HepG2 (cell line): ENCODE measurements at regions not wholly inside any gene's neighbourhood (a gene's known extent, or its start where the extent isn't known, plus 50 kb on each side); places are given as distances from the start of the nearest gene placed in this dataset.

Experiments
- ATAC-seq: fragments of 200-7000 bp; cut with Tn5 transposase; 3 replicates; pipeline ENCODE4 v1.9.1; 2020; ENCODE audit warnings: mild to moderate bottlenecking, moderate library complexity
- BruUV-seq: library from RNA; stranded (reverse); fragments of 400-500 nt; replicated peaks from 2 replicates; lab custom pipeline; 2021; lab: Mats Ljungman, UMichigan
- CTCF ChIA-PET: fragments of 300-600 bp; formaldehyde crosslinking; extraction: SDS; loops from one replicate; lab custom pipeline; 2021; ENCODE audit warnings: low total read pairs, inconsistent platforms, low intra/inter-chr PET ratio; lab: Yijun Ruan, JAX
- POLR2A ChIA-PET: fragments of 350-600 bp; sonication (Branson Sonifier 250); formaldehyde crosslinking; loops from one replicate; lab custom pipeline; 2020; ENCODE audit warnings: antibody characterized with exemption, inconsistent platforms; lab: Yijun Ruan, JAX
- DNase-seq: peaks from one replicate; pipeline ENCODE4 v3.0.0-alpha.2; 2015; ENCODE audit warnings: low spot score
- FAIRE-seq: peaks from 3 replicates; lab custom pipeline; 2011; peaks lifted over from hg19 to GRCh38; lab: Jason Lieb, UNC
- H2AFZ ChIP-seq: one replicate; pipeline ENCODE4 v1.6.1; 2011; ENCODE audit warnings: low read length, inconsistent platforms
- H3K27ac ChIP-seq: fragments of 300-600 bp; 3 replicates; pipeline ENCODE4 v1.8.0; 2011; ENCODE audit warnings: mixed run types, mild to moderate bottlenecking, mixed read lengths, low read length, inconsistent platforms; ENCODE audit not compliant: insufficient read depth; ENCODE audit errors: extremely low read length
- H3K27me3 ChIP-seq, 2 experiments: fragments of 200-600 bp in 1 of 2; 2 replicates in 1 of 2; 3 replicates in 1 of 2; pipeline versions ENCODE4 v1.6.0 to v1.8.0; 2011; ENCODE audit warnings: low read length in 2 of 2, mild to moderate bottlenecking in 2 of 2, moderate library complexity in 2 of 2, inconsistent platforms in 1 of 2; ENCODE audit not compliant: insufficient read depth in 2 of 2, control insufficient read depth in 1 of 2
- H3K36me3 ChIP-seq, 2 experiments: fragments of 200-600 bp in 1 of 2; replicated peaks in 1 of 2; 2 replicates in 1 of 2; 3 replicates in 1 of 2; pipeline versions ENCODE4 v1.5.1 to v1.8.0; 2011; ENCODE audit warnings: low read length in 2 of 2, inconsistent platforms in 1 of 2; ENCODE audit not compliant: insufficient read depth in 2 of 2, control insufficient read depth in 1 of 2
- H3K4me1 ChIP-seq: 2 replicates; pipeline ENCODE4 v1.5.1; 2012; ENCODE audit warnings: low read length, inconsistent platforms; ENCODE audit not compliant: insufficient read depth
- H3K4me2 ChIP-seq: 2 replicates; pipeline ENCODE4 v1.6.0; 2011; ENCODE audit warnings: low read depth, low read length, inconsistent platforms
- H3K4me3 ChIP-seq, 3 experiments: fragments of 200-600 bp in 1 of 3; sonication (generic), shearing (Covaris generic) in 1 of 3; replicated peaks in 1 of 3; 2 replicates each; pipeline ENCODE4 v1.5.1; 2011 to 2016; ENCODE audit warnings: low read length in 3 of 3, inconsistent platforms in 2 of 3, low read depth in 2 of 3, mild to moderate bottlenecking in 2 of 3, control low read depth in 1 of 3, mixed read lengths in 1 of 3; ENCODE audit not compliant: insufficient read depth in 1 of 3
- H3K79me2 ChIP-seq: one replicate; pipeline ENCODE4 v1.6.1; 2011; ENCODE audit warnings: low read length, inconsistent platforms; ENCODE audit not compliant: insufficient read depth
- H3K9ac ChIP-seq: 2 replicates; pipeline ENCODE4 v1.6.0; 2011; ENCODE audit warnings: mild to moderate bottlenecking, low read depth, low read length, inconsistent platforms; ENCODE audit not compliant: insufficient read depth
- H3K9me3 ChIP-seq: 2 replicates; pipeline ENCODE4 v1.5.1; 2012; ENCODE audit warnings: mild to moderate bottlenecking, low read length
- H4K20me1 ChIP-seq: 2 replicates; pipeline ENCODE4 v1.6.0; 2011; ENCODE audit warnings: inconsistent platforms, mild to moderate bottlenecking, low read length, moderate library complexity; ENCODE audit not compliant: insufficient read depth
- AHR ChIP-seq: IDR thresholded peaks from 2 replicates; pipeline ENCODE4 v1.6.1; 2018; ENCODE audit warnings: missing genetic modification reagents, missing compliant biosample characterization
- ASH2L ChIP-seq: fragments of 300-600, 200-600 bp; sonication (generic); IDR thresholded peaks from 2 replicates; pipeline ENCODE4 v1.7.0; 2017; ENCODE audit warnings: low read depth, mild to moderate bottlenecking, moderate library complexity, mixed read lengths, low read length; ENCODE audit not compliant: insufficient read length
- ATF7-NPFF ChIP-seq: sonication (generic); formaldehyde crosslinking; IDR thresholded peaks from 2 replicates; pipeline ENCODE4 v1.8.1; 2023; ENCODE audit warnings: mild to moderate bottlenecking, low read depth, missing genetic modification reagents, moderate library complexity
- CENPX ChIP-seq: sonication (generic); formaldehyde crosslinking; IDR thresholded peaks from 2 replicates; pipeline ENCODE4 v1.9.0; 2021; ENCODE audit warnings: mild to moderate bottlenecking, missing genetic modification reagents, moderate library complexity
- DDIT3 ChIP-seq: sonication (generic); formaldehyde crosslinking; IDR thresholded peaks from 2 replicates; pipeline ENCODE4 v1.4.0; 2020; ENCODE audit warnings: mild to moderate bottlenecking, missing genetic modification reagents
- EEA1 ChIP-seq: sonication (generic); formaldehyde crosslinking; IDR thresholded peaks from 2 replicates; pipeline ENCODE4 v1.5.1; 2020; ENCODE audit warnings: mild to moderate bottlenecking, missing genetic modification reagents, borderline replicate concordance
- PAWR ChIP-seq: sonication (generic); formaldehyde crosslinking; IDR thresholded peaks from 2 replicates; pipeline ENCODE4 v1.4.0; 2020; ENCODE audit warnings: missing genetic modification reagents, mild to moderate bottlenecking, borderline replicate concordance
- SETDB1 ChIP-seq: sonication (generic); formaldehyde crosslinking; IDR thresholded peaks from 2 replicates; pipeline ENCODE4 v1.5.1; 2020; ENCODE audit warnings: missing genetic modification reagents, mild to moderate bottlenecking, borderline replicate concordance
- TOE1 ChIP-seq: sonication (generic); formaldehyde crosslinking; IDR thresholded peaks from 2 replicates; pipeline ENCODE4 v1.4.0; 2020; ENCODE audit warnings: mild to moderate bottlenecking, missing genetic modification reagents
- USF2 ChIP-seq, 2 experiments: sonication (generic) in 1 of 2; formaldehyde crosslinking in 1 of 2; IDR thresholded peaks; 2 replicates each; pipeline versions ENCODE4 v1.5.1 to v1.6.1; 2011 to 2020; ENCODE audit warnings: borderline replicate concordance in 1 of 2, low read depth in 1 of 2, low read length in 1 of 2, mild to moderate bottlenecking in 1 of 2, missing genetic modification reagents in 1 of 2, moderate library complexity in 1 of 2
- ZBTB2 ChIP-seq: sonication (generic); formaldehyde crosslinking; IDR thresholded peaks from 2 replicates; pipeline ENCODE4 v1.8.0; 2022; ENCODE audit warnings: low read depth, missing genetic modification reagents
- ZNF407 ChIP-seq: sonication (generic); formaldehyde crosslinking; IDR thresholded peaks from one replicate; pipeline ENCODE4 v1.5.1; 2020; ENCODE audit warnings: mild to moderate bottlenecking, missing genetic modification reagents; ENCODE audit errors: not compliant biosample characterization
- ZNF644 ChIP-seq: IDR thresholded peaks from 2 replicates; pipeline ENCODE4 v1.6.1; 2016; ENCODE audit warnings: low read depth
- WGBS: methylation state at CpG from one replicate; pipeline ENCODE4 v1.1.6; 2017; ENCODE audit warnings: low lambda C conversion rate; 5-methylcytosine and 5-hydroxymethylcytosine counted together
- in situ Hi-C: cut with HindIII; loops from 2 replicates; pipeline ENCODE4 v1.10.0; 2017; ENCODE audit warnings: low pct_unique_long_range_greater_than_20kb; ENCODE audit not compliant: extremely low pct_ligation_motif_present
- intact Hi-C: fragments of 100-400 bp; cut with micrococcal nuclease; formaldehyde crosslinking; loops from one replicate; pipeline ENCODE4 v1.10.0; 2022; ENCODE audit not compliant: unreplicated experiment

GRCh38 chr9:91162311-91162710, 199.4 kb downstream of the AUH start:
- in situ Hi-C loops (no loop called here), intact Hi-C loops (no loop called here)
- Histone ChIP-seq H2AFZ (no peak overlapping the region), H3K9me3 (no peaks in the 10 kb centered on the region), H3K79me2 (no peaks in the 10 kb centered on the region), H3K4me1 (peaks cover 33% of the 10 kb centered on the region), H3K27ac (no peak overlapping the region), H3K4me2 (no peak overlapping the region), H3K4me3 (no peak overlapping the region), H3K27me3 (no peaks in the 10 kb centered on the region), H3K36me3 (no peaks in the 10 kb centered on the region), H4K20me1 (no peaks in the 10 kb centered on the region), H3K9ac (no peak overlapping the region)
- ChIA-PET CTCF (no interaction called here), POLR2A (no interaction called here)
- no TSS peak for BruUV-seq
- FAIRE-seq (no peak), ATAC-seq (no peak), DNase-seq (no peak)
- WGBS = 97% methylated on average over 5 of the region's 5 CpGs
- no peak for TF ChIP-seq ZNF644 (CRISPR knock-in tag)
- TF ChIP-seq ASH2L = no peak
- no peak for TF ChIP-seq ZNF407 (CRISPR knock-in tag)
- TF ChIP-seq USF2 (IDR thresholded peaks at IDR 0.05; ENCODE audit: low read depth, low read length) = no peak
- no peak for TF ChIP-seq USF2 (CRISPR knock-in tag; IDR thresholded peaks at IDR 0.05; ENCODE audit: borderline replicate concordance)
- TF ChIP-seq AHR (CRISPR knock-in tag) = no peak
- TF ChIP-seq CENPX (CRISPR knock-in tag) = no peak
- TF ChIP-seq SETDB1 (CRISPR knock-in tag) = no peak
- TF ChIP-seq ATF7-NPFF (CRISPR knock-in tag) = no peak
- no peak for TF ChIP-seq TOE1 (CRISPR knock-in tag)
- TF ChIP-seq PAWR = no peak
- no peak for TF ChIP-seq EEA1 (CRISPR knock-in tag)
- no peak for TF ChIP-seq ZBTB2
- TF ChIP-seq DDIT3 (CRISPR knock-in tag) = no peak
